Gastroesophageal sphincter (tissue), 3 donors: ENCODE measurements at regions not wholly inside any gene's neighbourhood (a gene's known extent, or its start where the extent isn't known, plus 50 kb on each side); places are given as distances from the start of the nearest gene placed in this dataset.

Experiments used
- POLR2A ChIP-seq, 2 donors: fragments of 450-650 bp; IDR thresholded peaks; one replicate each; pipeline ENCODE4 v1.6.1; 2017; ENCODE audit warnings: antibody characterized with exemption in 2 of 2, mild to moderate bottlenecking in 2 of 2, moderate library complexity in 1 of 2
- POLR2AphosphoS5 ChIP-seq: sonication (generic); formaldehyde crosslinking; IDR thresholded peaks from one replicate; pipeline ENCODE4 v1.6.1; 2017; ENCODE audit warnings: antibody characterized with exemption
- TF ChIP-seq, protein P1 (sequence below), 4 experiments: fragments of 200-600 bp in 2 of 4; fragments of 450-650 bp in 2 of 4; sonication (generic) in 1 of 4; IDR thresholded peaks; one replicate each; pipeline ENCODE4 v1.5.1; 2017 to 2019; ENCODE audit warnings: antibody characterized with exemption in 4 of 4, mild to moderate bottlenecking in 2 of 4, moderate library complexity in 2 of 4

DNA sequence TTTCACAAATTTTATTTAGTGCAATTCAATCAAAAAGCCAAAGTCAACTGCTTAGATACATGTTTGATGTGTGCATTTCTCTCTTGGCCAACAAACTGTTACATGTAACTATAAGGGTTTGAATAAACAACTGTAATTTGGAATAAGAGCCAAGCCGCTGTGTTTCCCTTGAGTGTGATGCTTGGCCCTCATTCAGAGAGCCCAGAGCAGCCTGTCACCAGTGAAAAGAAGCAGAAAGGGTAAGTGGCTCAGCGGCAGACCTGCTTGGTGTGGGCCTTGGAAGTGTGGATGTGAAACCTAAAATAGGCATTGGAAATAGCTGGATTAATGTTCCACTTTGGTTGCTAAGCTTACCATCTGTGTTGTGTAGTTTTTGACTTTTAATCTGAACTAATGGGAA lies 924.6 kb downstream of the OLFM4 start:
- TF ChIP-seq, protein P1, sequence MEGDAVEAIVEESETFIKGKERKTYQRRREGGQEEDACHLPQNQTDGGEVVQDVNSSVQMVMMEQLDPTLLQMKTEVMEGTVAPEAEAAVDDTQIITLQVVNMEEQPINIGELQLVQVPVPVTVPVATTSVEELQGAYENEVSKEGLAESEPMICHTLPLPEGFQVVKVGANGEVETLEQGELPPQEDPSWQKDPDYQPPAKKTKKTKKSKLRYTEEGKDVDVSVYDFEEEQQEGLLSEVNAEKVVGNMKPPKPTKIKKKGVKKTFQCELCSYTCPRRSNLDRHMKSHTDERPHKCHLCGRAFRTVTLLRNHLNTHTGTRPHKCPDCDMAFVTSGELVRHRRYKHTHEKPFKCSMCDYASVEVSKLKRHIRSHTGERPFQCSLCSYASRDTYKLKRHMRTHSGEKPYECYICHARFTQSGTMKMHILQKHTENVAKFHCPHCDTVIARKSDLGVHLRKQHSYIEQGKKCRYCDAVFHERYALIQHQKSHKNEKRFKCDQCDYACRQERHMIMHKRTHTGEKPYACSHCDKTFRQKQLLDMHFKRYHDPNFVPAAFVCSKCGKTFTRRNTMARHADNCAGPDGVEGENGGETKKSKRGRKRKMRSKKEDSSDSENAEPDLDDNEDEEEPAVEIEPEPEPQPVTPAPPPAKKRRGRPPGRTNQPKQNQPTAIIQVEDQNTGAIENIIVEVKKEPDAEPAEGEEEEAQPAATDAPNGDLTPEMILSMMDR (IDR thresholded peaks at IDR 0.05): no peak
- TF ChIP-seq POLR2A (IDR thresholded peaks at IDR 0.05) (no peak), POLR2AphosphoS5 (no peak)
